OCI-LY7 (cell line): ENCODE measurements at regions not wholly inside any gene's neighbourhood (a gene's known extent, or its start where the extent isn't known, plus 50 kb on each side); places are given as distances from the start of the nearest gene placed in this dataset.

ENCODE experiments used
- BruUV-seq: library from RNA; stranded (reverse); fragments of 400-500 nt; replicated peaks from 2 replicates; lab custom pipeline; 2021; lab: Mats Ljungman, UMichigan
- CTCF ChIA-PET: fragments of 300-600 bp; sonication (Branson Sonifier 250); formaldehyde crosslinking; loops from one replicate; lab custom pipeline; 2022; ENCODE audit warnings: antibody characterized with exemption; ENCODE audit not compliant: unreplicated experiment; lab: Charles Lee
- POLR2A ChIA-PET: fragments of 300-600 bp; sonication (Branson Sonifier 250); formaldehyde crosslinking; loops from one replicate; lab custom pipeline; 2022; ENCODE audit warnings: antibody characterized with exemption; lab: Charles Lee
- DNase-seq: peaks from one replicate; pipeline ENCODE4 v3.0.0-alpha.2; 2015; ENCODE audit warnings: low spot score
- H2AFZ ChIP-seq: fragments of 200-600 bp; sonication (generic), shearing (Covaris generic); 2 replicates; pipeline ENCODE4 v1.6.1; 2014; ENCODE audit warnings: mild to moderate bottlenecking, antibody characterized with exemption, low read length, moderate library complexity
- H3K27ac ChIP-seq: fragments of 200-600 bp; sonication (generic); 2 replicates; pipeline ENCODE4 v1.5.1; 2014; ENCODE audit warnings: mixed run types, low read depth, mild to moderate bottlenecking, moderate library complexity, low read length, inconsistent platforms; ENCODE audit not compliant: poor library complexity, severe bottlenecking
- H3K36me3 ChIP-seq: fragments of 200-600 bp; sonication (generic); 2 replicates; pipeline ENCODE4 v1.6.1; 2014; ENCODE audit warnings: mild to moderate bottlenecking, antibody characterized with exemption, low read length, moderate library complexity, mixed read lengths; ENCODE audit not compliant: insufficient read depth
- H3K4me1 ChIP-seq: fragments of 200-600 bp; sonication (generic); 2 replicates; pipeline ENCODE4 v1.5.1; 2014; ENCODE audit warnings: mild to moderate bottlenecking, low read length; ENCODE audit not compliant: insufficient read depth, poor library complexity, severe bottlenecking
- H3K4me2 ChIP-seq: fragments of 200-600 bp; sonication (generic); 2 replicates; pipeline ENCODE4 v1.6.1; 2014; ENCODE audit warnings: mild to moderate bottlenecking, low read length
- H3K4me3 ChIP-seq: fragments of 200-600 bp; sonication (generic); 2 replicates; pipeline ENCODE4 v1.5.1; 2014; ENCODE audit warnings: mild to moderate bottlenecking, low read depth, low read length; ENCODE audit not compliant: poor library complexity, severe bottlenecking
- H3K79me2 ChIP-seq: fragments of 200-600 bp; sonication (generic); 2 replicates; pipeline ENCODE4 v1.6.1; 2016; ENCODE audit warnings: low read depth, mild to moderate bottlenecking, low read length, moderate library complexity, mixed read lengths; ENCODE audit not compliant: insufficient read depth
- H3K9me2 ChIP-seq: fragments of 200-600 bp; sonication (generic); 2 replicates; pipeline ENCODE4 v1.6.1; 2016; ENCODE audit warnings: mild to moderate bottlenecking, low read length, mixed read lengths; ENCODE audit not compliant: insufficient read depth
- H3K9me3 ChIP-seq: fragments of 200-600 bp; sonication (generic); 2 replicates; pipeline ENCODE4 v1.6.1; 2014; ENCODE audit warnings: mild to moderate bottlenecking, mixed run types, low read length, mixed read lengths
- H4K20me1 ChIP-seq: fragments of 200-600 bp; sonication (generic); 2 replicates; pipeline ENCODE4 v1.6.1; 2014; ENCODE audit warnings: mild to moderate bottlenecking, antibody characterized with exemption, low read length, moderate library complexity, mixed read lengths; ENCODE audit not compliant: insufficient read depth
- EZH2phosphoT487 ChIP-seq: fragments of 200-600 bp; sonication (generic); IDR thresholded peaks from 2 replicates; pipeline ENCODE4 v1.6.1; 2018; ENCODE audit warnings: low read depth, borderline replicate concordance, mild to moderate bottlenecking, mixed run types, antibody characterized with exemption, low read length, moderate library complexity, mixed read lengths
- intact Hi-C: fragments of 100-400 bp; cut with micrococcal nuclease; formaldehyde crosslinking; loops from one replicate; pipeline ENCODE4 v1.10.0; 2022; ENCODE audit not compliant: unreplicated experiment
- TF ChIP-seq, protein P1 (sequence below): fragments of 200-600 bp; sonication (generic); conservative IDR thresholded peaks from 2 replicates; pipeline ENCODE4 v1.5.1; 2014; ENCODE audit warnings: mild to moderate bottlenecking, antibody characterized with exemption, low read length, moderate library complexity, mixed read lengths

DNA sequence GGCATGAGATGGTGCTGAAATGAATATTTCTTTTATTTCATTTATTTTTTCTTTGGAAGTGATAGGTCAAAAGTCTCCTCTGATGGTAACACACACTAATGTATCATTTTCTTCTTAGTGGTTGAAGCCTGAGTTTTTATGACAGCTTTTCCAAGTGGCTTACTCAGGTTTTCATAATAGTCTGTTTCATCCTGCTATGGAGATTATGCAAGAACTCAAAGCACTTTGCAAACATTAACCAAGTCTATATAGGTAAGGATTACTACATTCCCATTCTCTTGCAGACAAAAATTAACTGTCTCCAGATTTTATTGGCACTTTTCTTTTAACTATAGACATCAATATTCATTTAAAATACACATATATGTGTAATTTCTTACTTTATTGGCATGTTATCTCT is 572.6 kb upstream of the GCFC2 start:
- no peaks in the 10 kb centered on the region for H3K9me3 ChIP-seq
- no peaks in the 10 kb centered on the region for H3K9me2 ChIP-seq
- no TSS peak for BruUV-seq
- H3K4me1 ChIP-seq = no peaks in the 10 kb centered on the region
- no peaks in the 10 kb centered on the region for H4K20me1 ChIP-seq
- H3K4me2 ChIP-seq = no peak overlapping the region
- DNase-seq = no peak
- TF ChIP-seq, protein P1, sequence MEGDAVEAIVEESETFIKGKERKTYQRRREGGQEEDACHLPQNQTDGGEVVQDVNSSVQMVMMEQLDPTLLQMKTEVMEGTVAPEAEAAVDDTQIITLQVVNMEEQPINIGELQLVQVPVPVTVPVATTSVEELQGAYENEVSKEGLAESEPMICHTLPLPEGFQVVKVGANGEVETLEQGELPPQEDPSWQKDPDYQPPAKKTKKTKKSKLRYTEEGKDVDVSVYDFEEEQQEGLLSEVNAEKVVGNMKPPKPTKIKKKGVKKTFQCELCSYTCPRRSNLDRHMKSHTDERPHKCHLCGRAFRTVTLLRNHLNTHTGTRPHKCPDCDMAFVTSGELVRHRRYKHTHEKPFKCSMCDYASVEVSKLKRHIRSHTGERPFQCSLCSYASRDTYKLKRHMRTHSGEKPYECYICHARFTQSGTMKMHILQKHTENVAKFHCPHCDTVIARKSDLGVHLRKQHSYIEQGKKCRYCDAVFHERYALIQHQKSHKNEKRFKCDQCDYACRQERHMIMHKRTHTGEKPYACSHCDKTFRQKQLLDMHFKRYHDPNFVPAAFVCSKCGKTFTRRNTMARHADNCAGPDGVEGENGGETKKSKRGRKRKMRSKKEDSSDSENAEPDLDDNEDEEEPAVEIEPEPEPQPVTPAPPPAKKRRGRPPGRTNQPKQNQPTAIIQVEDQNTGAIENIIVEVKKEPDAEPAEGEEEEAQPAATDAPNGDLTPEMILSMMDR = no peak
- TF ChIP-seq EZH2phosphoT487 = no peak
- ChIA-PET CTCF (no interaction called here), POLR2A (no interaction called here)
- H2AFZ ChIP-seq = no peak overlapping the region
- no peak overlapping the region for H3K4me3 ChIP-seq
- intact Hi-C loops = no loop called here
- H3K36me3 ChIP-seq = no peaks in the 10 kb centered on the region
- H3K79me2 ChIP-seq = no peaks in the 10 kb centered on the region
- no peak overlapping the region for H3K27ac ChIP-seq

DNA sequence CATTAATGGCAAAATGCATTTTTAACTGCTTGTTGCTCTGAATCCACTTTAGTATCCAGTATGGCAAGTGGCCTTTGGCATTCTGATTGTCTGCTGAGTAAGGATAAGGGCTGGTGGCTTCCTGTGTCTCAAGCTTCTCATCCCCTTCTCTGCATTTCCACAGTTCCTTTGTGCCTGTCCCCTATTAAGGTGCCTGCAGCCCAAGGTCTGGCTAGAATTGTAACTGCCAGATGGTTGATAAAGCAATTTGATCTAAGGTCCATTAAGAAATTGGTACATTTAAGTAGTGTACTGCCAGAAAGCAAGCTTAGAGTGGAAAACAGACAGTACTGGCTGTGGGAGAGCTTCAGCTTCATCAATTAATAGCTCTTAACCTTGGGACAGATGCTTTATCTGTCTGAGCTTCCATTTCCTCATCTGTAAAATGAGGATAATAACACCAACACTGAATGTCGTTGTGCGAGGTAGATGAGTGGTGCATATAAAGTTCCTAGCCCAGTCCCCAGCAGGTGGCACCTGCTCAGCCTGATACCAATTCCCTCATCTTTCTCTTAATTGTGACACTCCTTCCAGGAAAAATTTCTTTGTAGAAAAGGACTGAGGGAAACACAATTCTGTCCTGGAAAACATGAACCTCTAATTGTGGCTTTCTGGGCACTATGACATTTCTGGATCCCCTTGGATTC is 570.6 kb upstream of the GCFC2 start:
- no peak overlapping the region for H3K4me2 ChIP-seq
- no TSS peak for BruUV-seq
- no peak for DNase-seq

GRCh38 chr2:76280686-76281085 is 570.0 kb upstream of the GCFC2 start:
- Histone ChIP-seq H3K9me3 (no peaks in the 10 kb centered on the region), H2AFZ (no peak overlapping the region), H3K4me2 (no peak overlapping the region), H3K4me3 (no peak overlapping the region), H3K36me3 (no peaks in the 10 kb centered on the region), H3K27ac (no peak overlapping the region), H3K4me1 (no peaks in the 10 kb centered on the region), H4K20me1 (no peaks in the 10 kb centered on the region), H3K9me2 (no peaks in the 10 kb centered on the region), H3K79me2 (no peaks in the 10 kb centered on the region)
- no TSS peak for BruUV-seq
- ChIA-PET POLR2A (no interaction called here), CTCF (no interaction called here)
- DNase-seq = no peak
- TF ChIP-seq EZH2phosphoT487 = no peak
- TF ChIP-seq, protein P1 = no peak
- intact Hi-C loops = no loop called here

More for the DNA sequence above, 570.6 kb upstream of the GCFC2 start:
- intact Hi-C loops = no loop called here
- Histone ChIP-seq H3K9me2 (no peaks in the 10 kb centered on the region), H3K79me2 (no peaks in the 10 kb centered on the region), H2AFZ (no peak overlapping the region), H3K4me1 (no peaks in the 10 kb centered on the region), H4K20me1 (no peaks in the 10 kb centered on the region), H3K9me3 (no peaks in the 10 kb centered on the region), H3K27ac (no peak overlapping the region), H3K36me3 (no peaks in the 10 kb centered on the region), H3K4me3 (no peak overlapping the region)
- ChIA-PET POLR2A (no interaction called here), CTCF (no interaction called here)
- TF ChIP-seq, protein P1 = no peak
- no peak for TF ChIP-seq EZH2phosphoT487
